Colonic mucosa (tissue), 4 donors: ENCODE measurements at regions not wholly inside any gene's neighbourhood (a gene's known extent, or its start where the extent isn't known, plus 50 kb on each side); places are given as distances from the start of the nearest gene placed in this dataset.
"Not testable (repeated sequence)": the region's sequence is repeated elsewhere in the genome, so short reads cannot be mapped to it uniquely, and the experiment has no call there.

Source experiments
- DNase-seq: peaks from one replicate; pipeline ENCODE4 v3.0.0-alpha.2; 2020
- H3K27ac ChIP-seq: fragments of 200-600 bp; one replicate; pipeline ENCODE4 v1.8.0; 2021
- H3K27me3 ChIP-seq: fragments of 200-600 bp; one replicate; pipeline ENCODE4 v1.8.0; 2021
- H3K36me3 ChIP-seq: fragments of 200-600 bp; one replicate; pipeline ENCODE4 v1.8.0; 2021
- H3K4me1 ChIP-seq: fragments of 200-600 bp; one replicate; pipeline ENCODE4 v1.8.0; 2021; ENCODE audit warnings: mild to moderate bottlenecking
- H3K4me3 ChIP-seq: fragments of 200-600 bp; one replicate; pipeline ENCODE4 v1.8.0; 2021
- H3K9ac ChIP-seq, 2 donors: one replicate each; pipeline ENCODE4 v1.7.0; 2013; ENCODE audit warnings: control low read depth in 2 of 2, low read depth in 2 of 2, low read length in 2 of 2
- H3K9me3 ChIP-seq: fragments of 200-600 bp; one replicate; pipeline ENCODE4 v1.8.0; 2021
- CTCF ChIP-seq: fragments of 200-600 bp; IDR thresholded peaks from one replicate; pipeline ENCODE4 v1.8.0; 2022; ENCODE audit warnings: antibody characterized with exemption, mild to moderate bottlenecking
- intact Hi-C: fragments of 100-400 bp; cut with DNase I; formaldehyde crosslinking; loops from one replicate; pipeline ENCODE4 v1.14.1; 2022
- donor health status: healthy.
- donor health status: DM: no; HTN: no; CAD: no.
- donor health status: DM: no; HTN: no; CAD: no.

- no peaks in the 10 kb centered on the region for H3K27me3 ChIP-seq
- intact Hi-C loops: no loop called here
- H3K9ac ChIP-seq: no peak overlapping the region
Measured at GRCh38 chr7:51850126-51850525, 533.5 kb upstream of the COBL start.

GRCh38 chr7:51847461-51848134 lies 531.0 kb upstream of the COBL start:
- intact Hi-C loops: no loop called here
- H3K27ac ChIP-seq: no peak overlapping the region
- no peak for DNase-seq
- no peak overlapping the region for H3K9ac ChIP-seq
- H3K4me3 ChIP-seq: no peak overlapping the region
- TF ChIP-seq CTCF: no peak
- H3K27me3 ChIP-seq: no peaks in the 10 kb centered on the region
- no peaks in the 10 kb centered on the region for H3K36me3 ChIP-seq
- H3K4me1 ChIP-seq: no peaks in the 10 kb centered on the region
- H3K9me3 ChIP-seq: no peaks in the 10 kb centered on the region

More at GRCh38 chr7:51850126-51850525, 533.5 kb upstream of the COBL start:
- Histone ChIP-seq H3K9me3 (no peaks in the 10 kb centered on the region), H3K4me3 (no peak overlapping the region), H3K27ac (no peak overlapping the region), H3K4me1 (no peaks in the 10 kb centered on the region), H3K36me3 (no peaks in the 10 kb centered on the region)
- DNase-seq: no peak
- TF ChIP-seq CTCF: no peak

- H3K9me3 ChIP-seq, H3K4me3 ChIP-seq, intact Hi-C loops, H3K36me3 ChIP-seq, H3K27ac ChIP-seq, H3K9ac ChIP-seq, H3K4me1 ChIP-seq, H3K27me3 ChIP-seq, DNase-seq: not testable (repeated sequence)
Measured at GRCh38 chr7:51839130-51839529, 522.5 kb upstream of the COBL start.

- no peaks in the 10 kb centered on the region for H3K36me3 ChIP-seq
- H3K27me3 ChIP-seq: no peaks in the 10 kb centered on the region
- no peak for TF ChIP-seq CTCF
- H3K27ac ChIP-seq: no peak overlapping the region
- no peak for DNase-seq
- intact Hi-C loops: no loop called here
- no peaks in the 10 kb centered on the region for H3K9me3 ChIP-seq
- H3K9ac ChIP-seq: no peak overlapping the region
- no peak overlapping the region for H3K4me3 ChIP-seq
- no peaks in the 10 kb centered on the region for H3K4me1 ChIP-seq
Measured at GRCh38 chr7:51827631-51828030, 511.0 kb upstream of the COBL start.

- H3K27ac ChIP-seq: no peak overlapping the region
- no peak for TF ChIP-seq CTCF
- H3K4me1 ChIP-seq: no peaks in the 10 kb centered on the region
- no peaks in the 10 kb centered on the region for H3K36me3 ChIP-seq
- no peak overlapping the region for H3K9ac ChIP-seq
- intact Hi-C loops: no loop called here
- H3K4me3 ChIP-seq: no peak overlapping the region
- no peak for DNase-seq
- H3K9me3 ChIP-seq: no peaks in the 10 kb centered on the region
- H3K27me3 ChIP-seq: no peaks in the 10 kb centered on the region
Measured at GRCh38 chr7:51824050-51824449, 507.4 kb upstream of the COBL start.

- no peak for DNase-seq
- Histone ChIP-seq H3K4me1 (no peaks in the 10 kb centered on the region), H3K4me3 (no peak overlapping the region), H3K9me3 (no peaks in the 10 kb centered on the region), H3K36me3 (no peaks in the 10 kb centered on the region), H3K9ac (no peak overlapping the region), H3K27me3 (no peaks in the 10 kb centered on the region), H3K27ac (no peak overlapping the region)
- no peak for TF ChIP-seq CTCF
- intact Hi-C loops: no loop called here
Measured at GRCh38 chr7:51823437-51823836, 506.8 kb upstream of the COBL start.
